ENCODE measurements at regions not wholly inside any gene's neighbourhood (a gene's known extent, or its start where the extent isn't known, plus 50 kb on each side); places are given as distances from the start of the nearest gene placed in this dataset.

- TF ChIP-seq CTCF (IDR thresholded peaks at IDR 0.05; ENCODE audit: insufficient read depth, low read length) (no peak), POLR2AphosphoS5 (IDR thresholded peaks at IDR 0.05; ENCODE audit: low read depth) (no peak), REST (IDR thresholded peaks at IDR 0.05; ENCODE audit: insufficient replicate concordance, low read depth) (no peak), SPI1 (IDR thresholded peaks at IDR 0.05; ENCODE audit: borderline replicate concordance, low read depth) (no peak), GABPA (IDR thresholded peaks at IDR 0.05; ENCODE audit: low read depth) (no peak)
- no peaks in the 10 kb centered on the region for H3K27me3 ChIP-seq (ENCODE audit: insufficient read depth, poor library complexity, severe bottlenecking)
- DNase-seq (ENCODE audit: low read depth in 1 of 2, low spot score in 1 of 2) = no peak
- no peak overlapping the region for H3K27ac ChIP-seq (replicated peaks)
- no peak overlapping the region for H3K4me3 ChIP-seq (replicated peaks; ENCODE audit: insufficient read depth, low read length)
These were observed 153.3 kb upstream of the KYNU start for GRCh38 chr2:142724186-142724585.

GRCh38 chr2:142723236-142723635, 154.2 kb upstream of the KYNU start:
- no peak overlapping the region for H3K4me3 ChIP-seq (replicated peaks; ENCODE audit: insufficient read depth, low read length)
- no peak for TF ChIP-seq POLR2AphosphoS5 (IDR thresholded peaks at IDR 0.05; ENCODE audit: low read depth)
- no peak for TF ChIP-seq SPI1 (IDR thresholded peaks at IDR 0.05; ENCODE audit: borderline replicate concordance, low read depth)
- TF ChIP-seq GABPA (IDR thresholded peaks at IDR 0.05; ENCODE audit: low read depth) = no peak
- TF ChIP-seq CTCF (IDR thresholded peaks at IDR 0.05; ENCODE audit: insufficient read depth, low read length) = no peak
- TF ChIP-seq REST (IDR thresholded peaks at IDR 0.05; ENCODE audit: insufficient replicate concordance, low read depth) = no peak
- no peaks in the 10 kb centered on the region for H3K27me3 ChIP-seq (ENCODE audit: insufficient read depth, poor library complexity, severe bottlenecking)
- H3K27ac ChIP-seq (replicated peaks) = no peak overlapping the region
- DNase-seq (ENCODE audit: low read depth in 1 of 2, low spot score in 1 of 2) = no peak

- no peak for DNase-seq (ENCODE audit: low read depth in 1 of 2, low spot score in 1 of 2)
- Histone ChIP-seq H3K4me3 (replicated peaks; ENCODE audit: insufficient read depth, low read length) (no peak overlapping the region), H3K27me3 (ENCODE audit: insufficient read depth, poor library complexity, severe bottlenecking) (no peaks in the 10 kb centered on the region), H3K27ac (replicated peaks) (no peak overlapping the region)
- no peak for TF ChIP-seq SPI1 (IDR thresholded peaks at IDR 0.05; ENCODE audit: borderline replicate concordance, low read depth)
- TF ChIP-seq REST (IDR thresholded peaks at IDR 0.05; ENCODE audit: insufficient replicate concordance, low read depth) = no peak
- TF ChIP-seq POLR2AphosphoS5 (IDR thresholded peaks at IDR 0.05; ENCODE audit: low read depth) = no peak
- no peak for TF ChIP-seq GABPA (IDR thresholded peaks at IDR 0.05; ENCODE audit: low read depth)
These were observed 154.9 kb upstream of the KYNU start for GRCh38 chr2:142722569-142722968.

All from HL-60 (cell line).